ENCODE measurements at regions not wholly inside any gene's neighbourhood (a gene's known extent, or its start where the extent isn't known, plus 50 kb on each side); places are given as distances from the start of the nearest gene placed in this dataset.
A peak's percentile ranks its signal among the peaks of the same experiment; 100 is the strongest.

- Histone ChIP-seq H3K27ac (no peak overlapping the region), H3K4me1 (no peaks in the 10 kb centered on the region), H3K9me3 (no peaks in the 10 kb centered on the region), H3K27me3 (no peaks in the 10 kb centered on the region), H3K36me3 (no peaks in the 10 kb centered on the region), H3K4me3 (no peak overlapping the region)
- 88% methylated on average over 5 of the region's 5 CpGs for WGBS
- no peak for DNase-seq (ENCODE audit: low spot score in 2 of 2)
- TF ChIP-seq POLR2AphosphoS5 (IDR thresholded peaks at IDR 0.05) = no peak
- no peak for TF ChIP-seq CTCF (IDR thresholded peaks at IDR 0.05)
- no peak for TF ChIP-seq EP300 (IDR thresholded peaks at IDR 0.05)
- TF ChIP-seq POLR2A (IDR thresholded peaks at IDR 0.05) = no peak
Observed at GRCh38 chr6:6842291-6842690, 253.8 kb downstream of the LY86 start.

- Histone ChIP-seq H3K4me3 (no peak overlapping the region), H3K27ac (no peak overlapping the region)
- DNase-seq (ENCODE audit: low spot score in 2 of 2) = peak in 1 of 2 donors; percentile 37
Observed at GRCh38 chr6:6843057-6843627, 254.6 kb downstream of the LY86 start.

GRCh38 chr6:6843777-6844176, 255.3 kb downstream of the LY86 start:
- DNase-seq (ENCODE audit: low spot score in 2 of 2) = peak in 1 of 2 donors; percentile 29
- H3K27me3 ChIP-seq = no peaks in the 10 kb centered on the region
- whole genome bisulfite sequencing = 100% methylated on average over 1 of the region's 1 CpG
- no peaks in the 10 kb centered on the region for H3K4me1 ChIP-seq
- no peak for TF ChIP-seq CTCF (IDR thresholded peaks at IDR 0.05)
- no peak for TF ChIP-seq POLR2AphosphoS5 (IDR thresholded peaks at IDR 0.05)
- TF ChIP-seq POLR2A (IDR thresholded peaks at IDR 0.05) = no peak
- no peak for TF ChIP-seq EP300 (IDR thresholded peaks at IDR 0.05)
- H3K27ac ChIP-seq = no peak overlapping the region
- H3K9me3 ChIP-seq = no peaks in the 10 kb centered on the region
- no peaks in the 10 kb centered on the region for H3K36me3 ChIP-seq
- no peak overlapping the region for H3K4me3 ChIP-seq

More at GRCh38 chr6:6843057-6843627, 254.6 kb downstream of the LY86 start:
- H3K4me1 ChIP-seq = no peaks in the 10 kb centered on the region
- no peaks in the 10 kb centered on the region for H3K27me3 ChIP-seq
- H3K36me3 ChIP-seq = no peaks in the 10 kb centered on the region
- no peak for TF ChIP-seq CTCF (IDR thresholded peaks at IDR 0.05)
- TF ChIP-seq POLR2AphosphoS5 (IDR thresholded peaks at IDR 0.05) = no peak
- TF ChIP-seq POLR2A (IDR thresholded peaks at IDR 0.05) = no peak
- TF ChIP-seq EP300 (IDR thresholded peaks at IDR 0.05) = no peak
- WGBS = 61% methylated on average over 5 of the region's 5 CpGs
- H3K9me3 ChIP-seq = no peaks in the 10 kb centered on the region

GRCh38 chr6:6844530-6844929, 256.0 kb downstream of the LY86 start:
- H3K4me1 ChIP-seq = no peaks in the 10 kb centered on the region
- no peak overlapping the region for H3K27ac ChIP-seq
- no peaks in the 10 kb centered on the region for H3K9me3 ChIP-seq
- TF ChIP-seq EP300 (IDR thresholded peaks at IDR 0.05) (no peak), POLR2A (IDR thresholded peaks at IDR 0.05) (no peak), POLR2AphosphoS5 (IDR thresholded peaks at IDR 0.05) (no peak), CTCF (IDR thresholded peaks at IDR 0.05) (no peak)
- no peak for DNase-seq (ENCODE audit: low spot score in 2 of 2)
- H3K36me3 ChIP-seq = no peaks in the 10 kb centered on the region
- no peak overlapping the region for H3K4me3 ChIP-seq
- no peaks in the 10 kb centered on the region for H3K27me3 ChIP-seq
- WGBS = 93% methylated on average over 4 of the region's 4 CpGs

- no peak for DNase-seq (ENCODE audit: low spot score in 2 of 2)
- Histone ChIP-seq H3K36me3 (no peaks in the 10 kb centered on the region), H3K27ac (no peak overlapping the region), H3K4me1 (no peaks in the 10 kb centered on the region), H3K4me3 (no peak overlapping the region), H3K9me3 (no peaks in the 10 kb centered on the region), H3K27me3 (no peaks in the 10 kb centered on the region)
- WGBS = 75% methylated on average over 3 of the region's 3 CpGs
- TF ChIP-seq CTCF (IDR thresholded peaks at IDR 0.05) (no peak), POLR2A (IDR thresholded peaks at IDR 0.05) (no peak), EP300 (IDR thresholded peaks at IDR 0.05) (no peak)
Observed at GRCh38 chr6:6845603-6846002, 257.1 kb downstream of the LY86 start.
